BJ (cell line): ENCODE measurements at regions not wholly inside any gene's neighbourhood (a gene's known extent, or its start where the extent isn't known, plus 50 kb on each side); places are given as distances from the start of the nearest gene placed in this dataset.

Experiments
- CTCF ChIA-PET: fragments of 350-600 bp; formaldehyde crosslinking; extraction: SDS; loops from one replicate; lab custom pipeline; 2021; ENCODE audit warnings: antibody characterized with exemption, inconsistent platforms; lab: Yijun Ruan, JAX
- POLR2A ChIA-PET: fragments of 300-600 bp; sonication (Branson Sonifier 250); formaldehyde crosslinking; extraction: SDS; loops from one replicate; lab custom pipeline; 2021; ENCODE audit warnings: antibody characterized with exemption; lab: Charles Lee
- DNase-seq: peaks from one replicate; pipeline ENCODE4 v3.0.0-alpha.2; 2011; ENCODE audit warnings: low read depth
- H3K27me3 ChIP-seq: 2 replicates; pipeline ENCODE4 v1.6.0; 2011; ENCODE audit warnings: low read length; ENCODE audit not compliant: control insufficient read depth, insufficient read depth
- H3K36me3 ChIP-seq: 2 replicates; pipeline ENCODE4 v1.5.1; 2011; ENCODE audit warnings: low read length; ENCODE audit not compliant: control insufficient read depth, insufficient read depth
- H3K4me3 ChIP-seq: 2 replicates; pipeline ENCODE4 v1.5.1; 2011; ENCODE audit warnings: low read depth, mild to moderate bottlenecking, control low read depth, low read length
- TF ChIP-seq, protein P1 (sequence below): IDR thresholded peaks from 2 replicates; pipeline ENCODE4 v1.5.1; 2011; ENCODE audit warnings: low read depth, mild to moderate bottlenecking, control low read depth, inconsistent platforms, low read length, moderate library complexity; ENCODE audit not compliant: insufficient read depth

DNA sequence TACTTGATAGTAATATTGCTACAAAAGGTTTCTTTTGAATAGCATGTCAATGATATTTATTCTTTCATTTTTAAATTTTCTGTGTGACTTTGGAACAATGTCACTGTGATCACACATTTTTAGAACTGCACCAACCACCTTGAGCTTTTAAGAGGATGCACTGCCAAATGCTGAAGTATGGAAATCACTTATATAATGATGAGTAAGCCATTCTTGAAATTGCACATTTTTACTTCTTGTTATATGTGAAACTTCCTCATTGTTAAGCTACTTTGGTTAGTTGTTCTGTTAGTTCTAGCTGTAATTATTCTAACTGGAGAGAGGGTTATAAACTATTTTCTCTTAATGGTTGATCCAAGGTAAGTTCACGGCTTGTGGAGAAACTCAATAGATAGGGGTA lies 547.5 kb downstream of the ZIC1 start:
- DNase-seq: no peak
- ChIA-PET POLR2A (no interaction called here), CTCF (interaction anchor here (1.5 kb wide), 1 partner anchor 10 kb away, joined by 6 read pairs; no protein-coding TSS in a partner anchor)
- TF ChIP-seq, protein P1, sequence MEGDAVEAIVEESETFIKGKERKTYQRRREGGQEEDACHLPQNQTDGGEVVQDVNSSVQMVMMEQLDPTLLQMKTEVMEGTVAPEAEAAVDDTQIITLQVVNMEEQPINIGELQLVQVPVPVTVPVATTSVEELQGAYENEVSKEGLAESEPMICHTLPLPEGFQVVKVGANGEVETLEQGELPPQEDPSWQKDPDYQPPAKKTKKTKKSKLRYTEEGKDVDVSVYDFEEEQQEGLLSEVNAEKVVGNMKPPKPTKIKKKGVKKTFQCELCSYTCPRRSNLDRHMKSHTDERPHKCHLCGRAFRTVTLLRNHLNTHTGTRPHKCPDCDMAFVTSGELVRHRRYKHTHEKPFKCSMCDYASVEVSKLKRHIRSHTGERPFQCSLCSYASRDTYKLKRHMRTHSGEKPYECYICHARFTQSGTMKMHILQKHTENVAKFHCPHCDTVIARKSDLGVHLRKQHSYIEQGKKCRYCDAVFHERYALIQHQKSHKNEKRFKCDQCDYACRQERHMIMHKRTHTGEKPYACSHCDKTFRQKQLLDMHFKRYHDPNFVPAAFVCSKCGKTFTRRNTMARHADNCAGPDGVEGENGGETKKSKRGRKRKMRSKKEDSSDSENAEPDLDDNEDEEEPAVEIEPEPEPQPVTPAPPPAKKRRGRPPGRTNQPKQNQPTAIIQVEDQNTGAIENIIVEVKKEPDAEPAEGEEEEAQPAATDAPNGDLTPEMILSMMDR: no peak
- Histone ChIP-seq H3K4me3 (no peak overlapping the region), H3K27me3 (no peaks in the 10 kb centered on the region), H3K36me3 (no peaks in the 10 kb centered on the region)

DNA sequence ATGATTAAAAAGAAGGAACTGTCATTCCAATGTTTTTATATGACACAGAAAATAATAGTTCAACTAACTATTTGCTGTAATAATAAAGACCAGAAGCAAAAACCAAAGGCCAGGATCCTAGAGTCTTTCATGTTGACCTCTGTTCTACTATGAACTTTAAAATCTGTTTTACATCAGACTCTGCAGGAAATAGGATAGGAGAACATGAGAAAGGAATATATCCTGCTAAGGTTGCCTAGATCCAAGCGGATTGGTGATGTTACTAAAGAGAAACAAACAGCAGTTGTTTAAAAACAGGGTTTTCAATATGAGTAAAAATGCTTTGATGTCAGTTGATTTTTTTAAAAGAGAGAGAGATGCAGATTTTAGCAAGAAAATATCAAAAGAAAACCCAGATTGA lies 549.6 kb downstream of the ZIC1 start:
- DNase-seq: no peak
- TF ChIP-seq, protein P1: no peak
- H3K27me3 ChIP-seq: no peaks in the 10 kb centered on the region
- H3K4me3 ChIP-seq: no peak overlapping the region
- H3K36me3 ChIP-seq: no peaks in the 10 kb centered on the region
- ChIA-PET POLR2A (no interaction called here), CTCF (no interaction called here)

DNA sequence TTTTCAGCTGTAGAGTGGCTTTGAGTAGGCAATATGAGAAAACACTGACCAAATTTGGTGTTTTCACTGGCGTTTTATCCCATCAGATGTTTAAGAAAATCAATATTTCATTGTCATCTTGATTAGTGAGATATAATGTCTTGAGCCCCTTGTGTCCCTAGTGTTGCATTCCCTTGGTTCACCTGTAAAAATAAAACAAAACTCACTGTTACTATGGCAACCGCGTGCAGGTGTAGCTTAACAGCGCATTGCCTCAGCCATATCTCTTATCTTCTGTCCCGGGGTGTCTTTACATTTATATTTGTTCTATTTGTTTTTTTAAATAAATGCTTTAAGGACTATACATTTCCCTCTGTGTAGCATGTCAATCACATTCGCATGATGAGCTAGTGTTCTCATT lies 551.6 kb downstream of the ZIC1 start:
- ChIA-PET POLR2A (no interaction called here), CTCF (no interaction called here)

DNA sequence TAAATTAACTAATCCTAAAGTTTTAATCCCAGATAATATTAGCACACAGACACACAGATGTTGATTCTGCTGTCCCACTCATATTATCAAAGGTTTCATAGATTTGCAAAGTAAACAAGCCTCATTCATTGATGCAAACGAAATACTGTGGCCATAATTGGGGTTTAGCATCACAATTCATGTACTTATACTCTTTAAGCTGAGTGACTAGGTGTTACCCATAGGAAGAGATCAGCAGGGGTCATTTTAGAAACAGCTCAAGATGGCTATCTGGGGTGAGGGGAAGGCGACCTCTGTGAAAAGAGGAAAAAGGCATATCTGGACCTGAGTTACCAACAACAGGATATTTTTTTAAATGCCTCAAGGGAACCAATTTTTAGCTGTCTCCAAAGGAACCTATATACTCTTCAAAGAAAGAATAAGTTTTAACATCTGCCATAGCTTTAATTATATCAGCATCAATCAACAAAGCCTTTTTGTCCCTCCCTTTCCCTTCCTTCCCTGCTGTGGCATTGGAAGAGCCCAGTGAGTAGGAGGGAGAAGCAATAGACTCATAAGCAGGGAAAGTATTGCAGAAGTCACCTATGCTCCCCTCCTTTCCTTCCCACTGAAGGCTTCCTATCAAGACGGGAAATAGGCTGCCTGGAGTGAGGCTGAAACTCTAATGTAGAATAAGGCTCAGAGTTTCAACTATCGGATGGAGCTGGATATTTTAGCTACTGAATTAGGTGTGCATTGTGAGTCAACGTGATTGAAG lies 553.4 kb downstream of the ZIC1 start:
- no peak overlapping the region for H3K4me3 ChIP-seq
- CTCF ChIA-PET: interaction anchor here (0.9 to 1.0 kb wide), 2 partner anchors 14 to 16 kb away, joined by 3 to 4 read pairs; no protein-coding TSS in a partner anchor
- no peaks in the 10 kb centered on the region for H3K36me3 ChIP-seq
- TF ChIP-seq, protein P1: no peak
- POLR2A ChIA-PET: no interaction called here
- no peak for DNase-seq
- no peaks in the 10 kb centered on the region for H3K27me3 ChIP-seq

More for the DNA sequence above, 551.6 kb downstream of the ZIC1 start:
- TF ChIP-seq, protein P1: no peak
- no peak overlapping the region for H3K4me3 ChIP-seq
- H3K27me3 ChIP-seq: no peaks in the 10 kb centered on the region
- no peaks in the 10 kb centered on the region for H3K36me3 ChIP-seq
- DNase-seq: no peak

DNA sequence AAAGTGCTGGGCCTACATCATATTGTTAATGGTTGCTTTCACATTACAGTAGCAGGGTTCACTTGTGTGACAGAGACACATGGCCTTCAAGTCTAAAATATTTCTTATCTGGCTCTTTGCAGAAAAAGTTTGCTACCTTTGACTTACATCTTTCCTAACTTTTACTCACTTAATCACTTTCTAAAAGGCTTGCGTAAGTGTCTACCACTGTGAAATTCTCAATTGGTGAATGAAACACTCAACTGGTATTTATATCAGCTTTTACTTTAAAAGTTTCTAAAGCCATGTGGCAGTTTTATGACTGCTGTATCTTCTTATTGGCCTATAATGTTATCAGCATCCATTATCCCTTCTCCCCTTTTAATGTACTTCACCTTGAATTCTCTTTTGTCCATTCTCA lies 554.5 kb downstream of the ZIC1 start:
- Histone ChIP-seq H3K36me3 (no peaks in the 10 kb centered on the region), H3K4me3 (no peak overlapping the region), H3K27me3 (no peaks in the 10 kb centered on the region)
- TF ChIP-seq, protein P1: no peak
- ChIA-PET POLR2A (no interaction called here), CTCF (interaction anchor here (1.0 kb wide), 1 partner anchor 15 kb away, joined by 3 read pairs; no protein-coding TSS in a partner anchor)
- no peak for DNase-seq
